ENCODE measurements at regions not wholly inside any gene's neighbourhood (a gene's known extent, or its start where the extent isn't known, plus 50 kb on each side); places are given as distances from the start of the nearest gene placed in this dataset.

DNA sequence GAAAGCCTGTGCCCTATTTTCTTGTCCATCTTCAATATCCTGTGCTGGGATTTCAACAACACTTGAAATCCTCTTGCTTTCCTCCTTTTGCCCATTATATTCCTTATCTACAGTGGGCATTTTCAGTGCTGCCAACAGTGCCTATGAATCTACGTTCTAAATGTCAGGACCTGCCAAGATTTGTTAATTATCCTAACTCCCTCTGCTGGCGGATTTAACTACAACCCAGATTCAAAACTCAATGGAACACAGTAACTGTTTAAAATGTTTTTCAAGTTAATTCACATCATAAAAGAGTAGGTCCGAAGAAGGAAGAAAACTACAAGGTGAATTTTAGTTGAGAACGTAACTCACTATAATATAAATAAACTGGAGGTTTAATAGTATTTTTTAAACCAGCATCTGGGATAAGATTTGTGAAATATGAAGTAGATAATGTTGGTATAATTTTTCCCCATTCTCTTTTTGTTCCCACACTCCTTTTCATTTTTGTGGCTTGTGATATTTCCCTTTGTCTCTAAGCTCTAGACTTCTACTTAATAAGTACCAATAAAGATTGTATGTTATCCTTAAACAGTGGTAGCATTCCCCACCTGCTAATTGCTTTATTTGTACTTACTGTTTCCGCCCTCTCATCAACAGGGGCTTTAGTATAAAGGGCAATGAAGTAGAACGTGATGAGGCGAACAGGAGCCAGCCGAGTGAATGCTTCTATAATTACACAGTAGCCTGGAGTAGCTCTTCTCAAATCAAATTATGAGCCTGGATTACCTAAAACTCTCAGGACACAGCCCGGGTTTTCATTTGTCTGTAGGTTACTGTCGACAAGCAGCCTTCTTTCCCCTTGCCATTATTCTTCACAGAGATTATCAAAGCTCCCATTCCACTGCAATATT, 302.5 kb upstream of the ATP11B start:
- 57 to 67% methylated on average over 10 of the region's 10 CpGs for WGBS, 2 donors
- H3K36me3 ChIP-seq (replicated peaks in 1 of 2; ENCODE audit: insufficient read depth in 1 of 2, low read depth in 2 of 2), result no peaks in the 10 kb centered on the region
- DNase-seq (peak in 1 of 4 donors; percentile 3), ATAC-seq (no peak)
- TF ChIP-seq, protein P1, sequence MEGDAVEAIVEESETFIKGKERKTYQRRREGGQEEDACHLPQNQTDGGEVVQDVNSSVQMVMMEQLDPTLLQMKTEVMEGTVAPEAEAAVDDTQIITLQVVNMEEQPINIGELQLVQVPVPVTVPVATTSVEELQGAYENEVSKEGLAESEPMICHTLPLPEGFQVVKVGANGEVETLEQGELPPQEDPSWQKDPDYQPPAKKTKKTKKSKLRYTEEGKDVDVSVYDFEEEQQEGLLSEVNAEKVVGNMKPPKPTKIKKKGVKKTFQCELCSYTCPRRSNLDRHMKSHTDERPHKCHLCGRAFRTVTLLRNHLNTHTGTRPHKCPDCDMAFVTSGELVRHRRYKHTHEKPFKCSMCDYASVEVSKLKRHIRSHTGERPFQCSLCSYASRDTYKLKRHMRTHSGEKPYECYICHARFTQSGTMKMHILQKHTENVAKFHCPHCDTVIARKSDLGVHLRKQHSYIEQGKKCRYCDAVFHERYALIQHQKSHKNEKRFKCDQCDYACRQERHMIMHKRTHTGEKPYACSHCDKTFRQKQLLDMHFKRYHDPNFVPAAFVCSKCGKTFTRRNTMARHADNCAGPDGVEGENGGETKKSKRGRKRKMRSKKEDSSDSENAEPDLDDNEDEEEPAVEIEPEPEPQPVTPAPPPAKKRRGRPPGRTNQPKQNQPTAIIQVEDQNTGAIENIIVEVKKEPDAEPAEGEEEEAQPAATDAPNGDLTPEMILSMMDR (IDR thresholded peaks at IDR 0.05), result peak in 5 of 7 experiments; percentile 26 to 47 (median 33)
- no peak for TF ChIP-seq POLR2A (IDR thresholded peaks at IDR 0.05)
- H3K27me3 ChIP-seq, result no peaks in the 10 kb centered on the region
- intact Hi-C loops (cut with DNase I), result no loop called here
- no peaks in the 10 kb centered on the region for H3K4me1 ChIP-seq
- H3K4me3 ChIP-seq, result no peak overlapping the region
- H3K27ac ChIP-seq, result no peak overlapping the region
- no peaks in the 10 kb centered on the region for H3K9me3 ChIP-seq

DNA sequence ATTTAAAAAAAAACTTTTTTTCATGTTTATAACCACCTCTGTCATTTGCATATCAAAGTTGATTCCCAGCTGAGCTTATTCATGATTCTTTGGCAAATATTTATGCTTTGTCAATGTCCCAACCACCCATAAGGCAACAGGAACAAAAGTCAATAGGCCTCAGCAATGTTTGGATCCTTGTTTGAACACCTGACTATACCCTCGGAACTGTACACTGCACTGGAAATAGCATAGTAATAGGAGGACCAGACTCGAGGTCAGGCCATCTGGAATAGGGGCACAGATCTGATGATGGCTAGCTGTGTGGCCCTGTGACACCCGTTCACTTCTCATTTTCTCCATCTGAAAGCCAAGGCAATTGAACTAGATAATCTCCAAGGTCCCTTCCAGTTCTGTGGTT, 301.7 kb upstream of the ATP11B start:
- H3K36me3 ChIP-seq (replicated peaks in 1 of 2; ENCODE audit: insufficient read depth in 1 of 2, low read depth in 2 of 2), result no peaks in the 10 kb centered on the region
- H3K4me3 ChIP-seq, result no peak overlapping the region
- no peaks in the 10 kb centered on the region for H3K9me3 ChIP-seq
- H3K4me1 ChIP-seq, result no peaks in the 10 kb centered on the region
- H3K27ac ChIP-seq, result no peak overlapping the region
- ATAC-seq (peak; percentile 38), DNase-seq (no peak)
- intact Hi-C loops (cut with DNase I), result no loop called here
- H3K27me3 ChIP-seq, result no peaks in the 10 kb centered on the region
- TF ChIP-seq POLR2A (IDR thresholded peaks at IDR 0.05), result no peak
- TF ChIP-seq, protein P1 (IDR thresholded peaks at IDR 0.05), result no peak
- WGBS, 2 donors, result 16 to 22% methylated on average over 3 of the region's 3 CpGs

DNA sequence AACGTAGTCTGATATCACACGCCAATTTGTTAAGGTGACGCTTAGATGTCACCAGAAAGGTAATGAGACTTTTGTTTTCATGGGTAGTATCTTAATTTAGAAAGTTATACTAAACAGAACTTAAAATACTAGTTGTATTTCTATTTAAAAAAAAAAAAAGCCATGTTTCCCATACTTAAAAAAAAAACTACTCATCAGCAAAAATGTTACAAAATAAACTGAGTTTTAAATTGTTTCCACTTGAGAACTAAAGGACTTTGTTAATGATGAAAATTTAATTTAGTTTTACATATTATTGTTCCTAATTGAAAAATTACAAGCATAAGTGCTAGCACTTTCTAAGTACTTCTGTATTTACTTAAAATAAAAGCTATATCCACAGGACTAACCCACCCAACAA, 300.8 kb upstream of the ATP11B start:
- 93 to 96% methylated on average over 3 of the region's 3 CpGs for WGBS, 2 donors
- no peaks in the 10 kb centered on the region for H3K9me3 ChIP-seq

DNA sequence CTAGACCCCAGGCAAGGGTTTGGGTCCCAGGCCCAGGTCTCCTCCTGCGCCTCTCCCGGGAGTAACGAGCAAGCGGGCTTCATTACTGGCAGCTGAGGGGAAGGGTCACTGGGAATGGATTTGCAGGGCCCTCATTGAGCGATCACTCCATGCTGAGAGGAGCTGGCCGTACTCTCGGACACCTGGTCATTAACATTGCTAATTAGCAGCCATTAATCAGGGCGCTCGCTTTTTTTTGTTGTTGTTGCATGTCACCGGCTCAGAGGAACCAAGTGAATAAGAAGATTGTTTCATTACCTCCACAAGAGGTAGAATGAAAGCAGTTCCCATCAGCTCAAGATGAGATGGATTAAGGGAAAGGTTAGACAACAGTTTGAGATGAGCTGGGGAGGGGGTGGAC, 293.0 kb upstream of the ATP11B start:
- Histone ChIP-seq H3K36me3 (replicated peaks in 1 of 2; ENCODE audit: insufficient read depth in 1 of 2, low read depth in 2 of 2) (no peaks in the 10 kb centered on the region), H3K9me3 (no peaks in the 10 kb centered on the region), H3K4me3 (no peak overlapping the region), H3K27ac (no peak overlapping the region), H3K27me3 (no peaks in the 10 kb centered on the region), H3K4me1 (no peaks in the 10 kb centered on the region)
- no peak for DNase-seq
- WGBS, 2 donors, result 61 to 75% methylated on average over 10 of the region's 10 CpGs
- intact Hi-C loops (cut with DNase I), result no loop called here
- TF ChIP-seq, protein P1 (IDR thresholded peaks at IDR 0.05), result no peak
- ATAC-seq, result no peak

More for the DNA sequence above, 300.8 kb upstream of the ATP11B start:
- Histone ChIP-seq H3K4me3 (no peak overlapping the region), H3K36me3 (replicated peaks in 1 of 2; ENCODE audit: insufficient read depth in 1 of 2, low read depth in 2 of 2) (no peaks in the 10 kb centered on the region), H3K27me3 (no peaks in the 10 kb centered on the region), H3K27ac (no peak overlapping the region), H3K4me1 (no peaks in the 10 kb centered on the region)
- ATAC-seq (no peak), DNase-seq (no peak)
- TF ChIP-seq, protein P1 (IDR thresholded peaks at IDR 0.05), result no peak
- no peak for TF ChIP-seq POLR2A (IDR thresholded peaks at IDR 0.05)
- intact Hi-C loops (cut with DNase I), result no loop called here

DNA sequence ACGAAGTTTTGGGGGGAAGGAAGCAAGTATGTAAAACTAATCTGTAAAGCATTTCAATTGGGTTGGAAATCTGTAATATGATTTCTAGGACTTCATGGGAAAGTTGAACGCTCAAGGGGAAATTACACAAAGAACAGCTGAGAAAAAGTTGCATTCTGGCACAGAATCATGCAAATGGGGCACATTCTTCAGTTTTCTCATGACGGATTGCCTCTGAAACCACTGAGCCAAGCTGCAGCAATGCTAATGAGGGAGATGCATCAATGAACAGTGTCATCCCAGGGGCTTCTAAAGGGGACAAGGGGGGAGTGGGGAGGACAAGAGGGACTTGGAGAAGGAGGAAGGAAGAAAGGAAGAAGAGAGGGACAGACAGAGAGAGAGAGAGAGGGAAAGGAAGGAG, 291.4 kb upstream of the ATP11B start:
- no peaks in the 10 kb centered on the region for H3K4me1 ChIP-seq
- H3K36me3 ChIP-seq (replicated peaks in 1 of 2; ENCODE audit: insufficient read depth in 1 of 2, low read depth in 2 of 2), result no peaks in the 10 kb centered on the region
- H3K4me3 ChIP-seq, result no peak overlapping the region
- no peak for ATAC-seq
- intact Hi-C loops (cut with DNase I), result no loop called here
- no peak for DNase-seq
- no peaks in the 10 kb centered on the region for H3K9me3 ChIP-seq
- no peak for TF ChIP-seq POLR2A (IDR thresholded peaks at IDR 0.05)
- TF ChIP-seq, protein P1 (IDR thresholded peaks at IDR 0.05), result no peak
- WGBS, 2 donors, result 39 to 47% methylated on average over 3 of the region's 3 CpGs
- H3K27ac ChIP-seq, result no peak overlapping the region
- no peaks in the 10 kb centered on the region for H3K27me3 ChIP-seq

All from body of pancreas (tissue), 4 donors.